Tongue (tissue), 1 donor: ENCODE measurements at regions not wholly inside any gene's neighbourhood (a gene's known extent, or its start where the extent isn't known, plus 50 kb on each side); places are given as distances from the start of the nearest gene placed in this dataset.
A peak's percentile ranks its signal among the peaks of the same experiment; 100 is the strongest.

Source experiments
- DNase-seq: peaks from one replicate; pipeline ENCODE4 v3.0.0-alpha.2; 2015

- DNase-seq: peak; percentile 88
These were observed 161.1 kb downstream of the ARL4C start for GRCh38 chr2:234335661-234336228.

- peak; percentile 31 for DNase-seq
These were observed 162.1 kb downstream of the ARL4C start for GRCh38 chr2:234334756-234335155.

- peak; percentile 43 for DNase-seq
These were observed 162.7 kb downstream of the ARL4C start for GRCh38 chr2:234334151-234334550.

GRCh38 chr2:234333168-234334130 lies 163.4 kb downstream of the ARL4C start:
- no peak for DNase-seq

GRCh38 chr2:234331966-234332365 lies 164.9 kb downstream of the ARL4C start:
- no peak for DNase-seq

- DNase-seq: no peak
These were observed 165.3 kb downstream of the ARL4C start for GRCh38 chr2:234331566-234331965.

GRCh38 chr2:234330902-234331301 lies 166.0 kb downstream of the ARL4C start:
- no peak for DNase-seq

GRCh38 chr2:234329202-234329960 lies 167.5 kb downstream of the ARL4C start:
- DNase-seq: no peak

- no peak for DNase-seq
These were observed 168.4 kb downstream of the ARL4C start for GRCh38 chr2:234328444-234328990.

- no peak for DNase-seq
These were observed 170.2 kb downstream of the ARL4C start for GRCh38 chr2:234326694-234327093.

- DNase-seq: no peak
These were observed 172.8 kb downstream of the ARL4C start for GRCh38 chr2:234324116-234324515.

- no peak for DNase-seq
These were observed 174.0 kb downstream of the ARL4C start for GRCh38 chr2:234322766-234323465.

GRCh38 chr2:234320066-234320465 lies 176.8 kb downstream of the ARL4C start:
- no peak for DNase-seq

- DNase-seq: no peak
These were observed 178.5 kb downstream of the ARL4C start for GRCh38 chr2:234318361-234318760.

GRCh38 chr2:234313558-234313957 lies 183.3 kb downstream of the ARL4C start:
- no peak for DNase-seq

- DNase-seq: peak; percentile 45
These were observed 186.7 kb downstream of the ARL4C start for GRCh38 chr2:234310166-234310565.

- DNase-seq: no peak
These were observed 187.4 kb downstream of the ARL4C start for GRCh38 chr2:234309431-234309830.

- DNase-seq: peak; percentile 18
These were observed 188.1 kb downstream of the ARL4C start for GRCh38 chr2:234308813-234309195.

GRCh38 chr2:234308073-234308812 lies 188.6 kb downstream of the ARL4C start:
- no peak for DNase-seq

- DNase-seq: no peak
These were observed 189.4 kb downstream of the ARL4C start for GRCh38 chr2:234307322-234307961.
